RWPE1 (cell line): ENCODE measurements at regions not wholly inside any gene's neighbourhood (a gene's known extent, or its start where the extent isn't known, plus 50 kb on each side); places are given as distances from the start of the nearest gene placed in this dataset.

Experiments used
- CTCF ChIA-PET: fragments of 350-600 bp; sonication (Branson Sonifier 250); formaldehyde crosslinking; extraction: SDS; loops from one replicate; lab custom pipeline; 2021; lab: Yijun Ruan, JAX
- POLR2A ChIA-PET: fragments of 400-600 bp; formaldehyde crosslinking; extraction: SDS; loops from one replicate; lab custom pipeline; 2020; ENCODE audit warnings: antibody characterized with exemption; ENCODE audit not compliant: low non-redundant PET; lab: Yijun Ruan, JAX
- DNase-seq: peaks from one replicate; pipeline ENCODE4 v3.0.0; 2012; ENCODE audit warnings: low spot score
- H3K27ac ChIP-seq: fragments of 450-650 bp; 2 replicates; pipeline ENCODE4 v1.5.1; 2017
- TF ChIP-seq, protein P1 (sequence below): fragments of 450-650 bp; conservative IDR thresholded peaks from 2 replicates; pipeline ENCODE4 v1.5.1; 2017; ENCODE audit warnings: low read depth, mild to moderate bottlenecking

DNA sequence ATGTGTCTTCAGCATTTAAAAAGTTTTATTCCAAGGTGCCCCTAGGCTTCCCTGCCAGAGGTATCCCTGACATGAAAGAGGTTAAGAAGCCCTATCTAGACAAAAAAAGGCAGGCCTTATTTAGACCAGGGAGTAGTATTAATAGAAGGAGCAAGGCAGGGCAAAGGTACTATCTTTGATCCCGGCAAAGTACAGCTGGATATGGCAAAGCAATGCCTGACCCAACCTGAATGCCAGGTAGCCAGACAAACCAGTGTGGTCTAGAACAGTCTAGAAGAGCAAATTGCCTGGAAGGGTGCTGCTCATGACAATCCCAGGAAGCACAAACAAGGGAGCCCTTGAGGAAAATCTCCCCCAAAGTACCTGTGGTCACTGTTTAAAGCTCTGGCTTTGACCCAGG, 62.6 kb upstream of the SYT13 start:
- TF ChIP-seq, protein P1, sequence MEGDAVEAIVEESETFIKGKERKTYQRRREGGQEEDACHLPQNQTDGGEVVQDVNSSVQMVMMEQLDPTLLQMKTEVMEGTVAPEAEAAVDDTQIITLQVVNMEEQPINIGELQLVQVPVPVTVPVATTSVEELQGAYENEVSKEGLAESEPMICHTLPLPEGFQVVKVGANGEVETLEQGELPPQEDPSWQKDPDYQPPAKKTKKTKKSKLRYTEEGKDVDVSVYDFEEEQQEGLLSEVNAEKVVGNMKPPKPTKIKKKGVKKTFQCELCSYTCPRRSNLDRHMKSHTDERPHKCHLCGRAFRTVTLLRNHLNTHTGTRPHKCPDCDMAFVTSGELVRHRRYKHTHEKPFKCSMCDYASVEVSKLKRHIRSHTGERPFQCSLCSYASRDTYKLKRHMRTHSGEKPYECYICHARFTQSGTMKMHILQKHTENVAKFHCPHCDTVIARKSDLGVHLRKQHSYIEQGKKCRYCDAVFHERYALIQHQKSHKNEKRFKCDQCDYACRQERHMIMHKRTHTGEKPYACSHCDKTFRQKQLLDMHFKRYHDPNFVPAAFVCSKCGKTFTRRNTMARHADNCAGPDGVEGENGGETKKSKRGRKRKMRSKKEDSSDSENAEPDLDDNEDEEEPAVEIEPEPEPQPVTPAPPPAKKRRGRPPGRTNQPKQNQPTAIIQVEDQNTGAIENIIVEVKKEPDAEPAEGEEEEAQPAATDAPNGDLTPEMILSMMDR: no peak
- no peak overlapping the region for H3K27ac ChIP-seq
- ChIA-PET POLR2A (no interaction called here), CTCF (interaction anchor here (0.5 to 1.3 kb wide), 2 partner anchors 17 to 701 kb away, joined by 5 read pairs; no protein-coding TSS in a partner anchor)
- DNase-seq: no peak

DNA sequence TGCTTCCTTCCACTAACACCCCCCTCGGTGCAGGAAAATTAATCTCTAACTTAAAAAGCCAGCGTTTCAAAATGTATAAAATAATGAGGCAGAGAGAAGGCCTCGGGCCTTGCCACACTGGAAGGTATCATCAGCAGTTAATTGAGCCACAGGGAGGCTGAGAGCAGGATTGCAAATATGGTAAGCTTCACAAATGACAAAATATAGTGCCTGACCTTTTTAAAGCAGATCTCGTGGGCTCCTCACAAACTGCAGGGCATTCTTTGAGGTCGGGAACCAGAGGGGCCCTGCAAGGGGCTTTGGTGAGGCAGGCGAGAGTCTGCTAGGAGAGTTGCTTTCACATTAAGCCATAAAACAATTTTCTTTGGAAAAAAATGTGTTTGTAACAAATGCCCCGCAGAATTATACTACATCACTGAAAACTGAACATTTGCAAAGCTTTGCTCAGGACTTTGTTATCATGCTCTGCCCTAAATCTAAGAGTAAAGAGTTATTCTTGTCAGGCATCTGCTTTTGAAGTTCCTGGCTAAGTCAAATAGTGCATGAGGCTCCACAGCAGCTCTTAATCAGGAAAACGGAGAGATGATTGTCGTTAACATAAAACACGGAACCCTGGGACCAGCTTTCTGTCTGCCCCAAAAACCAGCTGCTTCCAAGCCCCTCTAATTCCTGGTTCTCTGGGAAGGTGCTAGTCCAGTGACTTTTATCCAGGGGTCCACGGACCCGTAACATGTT, 61.4 kb upstream of the SYT13 start:
- no peak overlapping the region for H3K27ac ChIP-seq
- POLR2A ChIA-PET: no interaction called here
- CTCF ChIA-PET: interaction anchor here (0.5 to 1.3 kb wide), 4 partner anchors 9 to 423 kb away, joined by 3 to 5 read pairs (median 4); no protein-coding TSS in a partner anchor
- no peak for DNase-seq
- TF ChIP-seq, protein P1: no peak

GRCh38 chr11:45345491-45345890, 59.4 kb upstream of the SYT13 start:
- TF ChIP-seq, protein P1: no peak
- POLR2A ChIA-PET: no interaction called here
- CTCF ChIA-PET: interaction anchor here (1.0 kb wide), 1 partner anchor 426 kb away, joined by 3 read pairs; no protein-coding TSS in a partner anchor
- no peak overlapping the region for H3K27ac ChIP-seq
- no peak for DNase-seq

- TF ChIP-seq, protein P1: no peak
- DNase-seq: no peak
- POLR2A ChIA-PET: no interaction called here
- H3K27ac ChIP-seq: no peak overlapping the region
- CTCF ChIA-PET: no interaction called here
Observed at GRCh38 chr11:45344028-45344427, 57.9 kb upstream of the SYT13 start.

DNA sequence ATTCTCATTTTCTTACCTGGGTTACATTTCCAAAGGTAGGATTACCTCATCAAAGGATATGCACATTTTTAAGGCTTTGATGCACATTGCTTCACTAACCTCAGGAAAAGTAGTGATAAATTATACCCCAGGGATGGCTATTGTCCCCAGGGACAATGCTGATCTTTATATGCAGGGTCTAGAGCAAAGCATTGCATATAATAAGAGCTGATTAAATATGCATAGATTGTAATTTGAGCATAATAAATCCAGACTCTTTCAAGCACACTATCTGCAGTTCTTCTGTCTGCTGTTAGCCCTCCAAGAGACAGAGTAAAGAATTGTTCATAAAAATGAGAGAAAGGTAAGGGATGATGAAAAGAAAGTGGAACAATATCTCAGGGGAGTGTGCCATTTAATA, 57.3 kb upstream of the SYT13 start:
- no peak for DNase-seq
- ChIA-PET POLR2A (no interaction called here), CTCF (interaction anchor here (2.0 kb wide), 1 partner anchor 428 kb away, joined by 8 read pairs; no protein-coding TSS in a partner anchor)
- H3K27ac ChIP-seq: no peak overlapping the region
- TF ChIP-seq, protein P1: no peak

GRCh38 chr11:45341372-45341771, 55.2 kb upstream of the SYT13 start:
- no peak overlapping the region for H3K27ac ChIP-seq
- POLR2A ChIA-PET: no interaction called here
- CTCF ChIA-PET: interaction anchor here (0.6 to 2.0 kb wide), 4 partner anchors 9 to 452 kb away, joined by 3 to 8 read pairs (median 4); no protein-coding TSS in a partner anchor
- TF ChIP-seq, protein P1: no peak
- DNase-seq: no peak
